GM19043 (cell line): ENCODE measurements at regions not wholly inside any gene's neighbourhood (a gene's known extent, or its start where the extent isn't known, plus 50 kb on each side); places are given as distances from the start of the nearest gene placed in this dataset.

ENCODE experiments used
- ATAC-seq: cut with Tn5 transposase; IDR thresholded peaks from one replicate; pipeline ENCODE4 v1.9.1; 2021; ENCODE audit warnings: low read depth; ENCODE audit not compliant: unreplicated experiment

DNA sequence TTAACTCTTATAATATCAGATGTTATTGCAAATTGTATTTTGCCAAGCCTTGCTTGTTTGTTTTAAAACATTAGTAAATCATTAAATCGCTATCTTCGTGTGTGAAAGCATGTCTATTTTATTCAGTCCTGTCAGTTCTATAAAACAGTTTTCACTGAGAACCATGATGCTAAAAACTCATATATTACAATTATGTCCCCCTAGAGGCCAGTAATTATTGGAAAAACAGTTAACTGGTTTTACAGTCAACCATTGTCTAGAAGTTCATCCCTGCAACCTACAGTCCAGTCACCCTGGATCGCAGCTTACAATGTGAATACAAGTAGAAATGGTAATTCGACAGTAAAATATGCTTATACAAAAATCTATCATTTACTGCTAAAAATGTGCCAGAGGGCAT lies 311.5 kb upstream of the ROBO2 start:
- ATAC-seq = no peak

DNA sequence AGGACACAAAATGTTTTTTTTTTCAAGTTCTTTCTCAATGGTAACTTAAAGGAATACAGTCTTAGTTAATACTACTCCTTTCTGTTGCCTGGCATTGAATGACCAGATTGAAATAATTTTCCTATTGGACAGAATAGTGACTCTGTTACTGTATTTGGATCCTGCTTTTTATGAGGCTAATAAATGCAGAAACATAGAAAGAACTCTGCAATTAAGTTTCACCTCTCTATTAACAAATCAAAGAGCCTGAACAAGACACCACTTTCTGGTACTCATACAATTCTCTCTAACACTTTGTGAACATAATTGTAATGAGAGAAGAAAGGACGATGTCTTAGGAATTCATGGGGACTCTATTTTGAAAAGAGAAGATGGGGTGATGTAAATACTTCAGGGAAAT lies 308.4 kb upstream of the ROBO2 start:
- no peak for ATAC-seq

DNA sequence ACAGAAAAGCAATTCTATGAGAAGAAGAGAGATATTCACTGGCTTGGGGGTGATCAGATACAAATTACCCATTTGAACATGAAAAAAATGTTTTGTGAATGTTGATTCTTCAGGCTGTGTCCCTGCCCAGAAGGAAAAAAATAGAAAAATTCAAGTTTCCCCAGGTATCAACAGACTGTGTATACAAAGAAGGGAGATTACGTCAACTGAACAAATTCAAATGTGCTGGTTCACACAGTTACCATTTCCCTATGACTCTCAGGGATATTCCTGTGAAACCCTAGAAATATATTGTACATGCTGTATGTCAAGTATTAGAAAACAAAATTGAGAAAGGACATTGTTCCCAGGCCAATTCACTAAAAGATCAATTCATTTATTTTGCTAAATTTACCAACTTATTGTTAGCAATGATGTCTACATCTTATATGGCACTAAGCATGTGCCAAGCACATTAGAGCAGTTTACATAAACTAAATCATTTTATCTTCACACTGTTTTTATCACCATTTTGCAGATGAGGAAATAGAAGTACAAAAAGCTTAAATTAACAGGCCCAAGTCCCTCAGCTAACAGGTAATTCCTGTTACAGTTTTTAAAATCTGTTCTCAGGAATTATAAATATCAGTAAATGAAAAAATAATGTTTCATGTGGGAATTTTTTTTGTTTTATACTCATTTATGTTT lies 306.7 kb upstream of the ROBO2 start:
- ATAC-seq = no peak

DNA sequence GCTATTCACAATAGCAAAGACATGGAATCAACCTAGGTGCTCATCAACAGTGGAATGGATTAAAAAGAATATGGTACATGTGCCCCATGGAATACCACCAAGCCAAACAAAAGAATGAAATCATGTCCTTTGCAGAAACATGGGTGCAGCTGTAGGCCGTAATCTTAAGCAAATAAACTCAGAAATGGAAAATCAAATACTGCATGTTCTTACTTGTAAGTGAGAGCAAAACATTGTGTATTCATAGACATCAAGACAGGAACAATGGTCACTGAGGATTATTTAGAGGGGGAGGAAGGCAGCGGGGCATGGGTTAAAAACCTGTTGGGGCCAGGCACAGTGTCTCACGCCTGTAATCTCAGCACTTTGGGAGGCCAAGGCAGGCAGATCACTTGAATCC lies 304.7 kb upstream of the ROBO2 start:
- ATAC-seq = no peak

DNA sequence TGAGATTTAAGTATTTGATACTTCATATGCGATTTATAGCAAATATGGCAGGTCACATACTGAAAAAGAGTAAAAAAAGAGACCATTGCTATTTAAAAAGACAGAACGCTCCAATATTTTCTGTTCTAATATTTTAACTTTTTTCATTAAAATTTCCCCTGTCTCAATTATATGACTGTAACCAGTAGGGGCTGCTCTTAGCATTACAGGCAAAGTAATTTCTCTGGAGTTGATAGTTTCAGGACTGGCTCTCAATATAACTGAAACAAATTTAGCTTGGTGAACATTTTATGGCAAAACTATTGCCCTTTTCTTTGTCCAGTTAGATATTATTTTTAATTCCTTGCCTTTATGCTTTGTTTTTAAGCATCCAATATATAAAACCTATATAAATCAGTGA lies 286.3 kb upstream of the ROBO2 start:
- no peak for ATAC-seq

DNA sequence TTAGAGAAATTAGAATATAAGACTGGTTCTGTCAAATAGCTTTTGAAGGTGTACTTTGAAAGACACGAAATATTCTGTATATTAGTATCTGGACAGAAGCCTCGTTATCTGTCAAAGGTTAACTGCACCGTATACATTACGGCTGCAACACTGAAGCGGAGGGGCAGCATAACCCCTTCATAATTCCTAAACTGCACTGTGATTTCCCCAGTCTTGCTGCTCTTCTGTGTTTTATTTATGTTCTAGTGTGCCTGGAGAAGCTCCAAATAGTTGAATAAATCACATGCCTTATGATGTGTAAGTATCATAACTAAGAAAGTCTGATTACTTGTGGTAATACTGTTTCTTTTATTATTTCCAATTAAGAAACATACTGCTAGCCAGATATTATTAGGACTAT lies 285.7 kb upstream of the ROBO2 start:
- no peak for ATAC-seq

DNA sequence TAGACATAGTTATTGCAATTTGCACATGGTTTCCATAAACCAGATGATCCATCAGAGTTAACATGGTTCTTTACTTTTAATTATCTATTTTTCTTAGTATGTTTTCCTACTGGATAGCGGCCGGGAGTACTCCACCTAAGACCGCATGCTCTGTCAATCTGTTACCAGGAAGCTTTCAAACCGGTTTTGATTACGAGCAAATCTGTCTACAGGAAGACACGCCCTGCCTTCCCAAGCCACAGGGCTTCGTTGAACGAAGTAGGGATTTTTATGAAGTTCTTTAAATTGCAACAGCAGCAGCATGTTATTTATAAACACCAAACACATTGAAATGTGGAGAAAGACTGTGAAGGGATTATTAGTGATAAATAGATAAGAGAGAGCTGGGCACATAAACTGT lies 283.3 kb upstream of the ROBO2 start:
- ATAC-seq = no peak

DNA sequence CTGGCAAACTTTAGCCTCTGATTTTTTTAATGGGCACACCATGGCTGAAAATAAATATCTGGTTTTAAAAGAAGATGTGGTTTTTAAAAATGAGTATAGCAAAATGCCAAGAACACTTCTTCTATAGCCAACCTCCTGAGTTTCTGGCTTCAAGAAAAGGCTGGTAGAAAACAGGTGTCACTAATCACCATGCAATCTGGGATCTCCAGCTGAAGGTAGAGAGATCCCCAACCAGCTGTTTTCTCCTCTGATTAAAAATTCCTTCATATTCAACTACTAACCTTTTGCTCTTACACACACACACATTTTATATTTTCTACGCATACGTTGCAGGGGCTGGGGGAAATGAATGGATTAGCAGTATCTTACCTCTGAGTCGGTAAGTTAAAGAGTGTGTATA lies 279.6 kb upstream of the ROBO2 start:
- ATAC-seq = no peak

DNA sequence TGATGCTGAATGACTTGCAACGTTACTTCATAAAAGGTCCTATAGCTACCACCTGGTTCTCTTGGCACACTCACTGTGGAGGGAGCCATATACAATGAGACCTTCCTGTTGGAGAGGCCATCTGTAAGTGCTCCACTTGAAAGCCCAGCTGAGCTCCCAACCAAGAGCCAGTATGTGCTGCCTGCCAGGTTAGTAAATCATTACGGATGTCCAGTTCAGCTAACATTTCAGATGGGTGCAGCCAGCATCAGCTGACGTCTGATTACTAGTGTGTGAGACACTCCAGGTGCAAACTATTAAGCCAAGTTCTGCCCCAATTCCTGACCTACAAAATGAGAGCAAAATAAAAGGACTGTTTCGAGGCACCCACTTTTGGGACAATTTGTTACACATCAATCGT lies 274.4 kb upstream of the ROBO2 start:
- no peak for ATAC-seq

DNA sequence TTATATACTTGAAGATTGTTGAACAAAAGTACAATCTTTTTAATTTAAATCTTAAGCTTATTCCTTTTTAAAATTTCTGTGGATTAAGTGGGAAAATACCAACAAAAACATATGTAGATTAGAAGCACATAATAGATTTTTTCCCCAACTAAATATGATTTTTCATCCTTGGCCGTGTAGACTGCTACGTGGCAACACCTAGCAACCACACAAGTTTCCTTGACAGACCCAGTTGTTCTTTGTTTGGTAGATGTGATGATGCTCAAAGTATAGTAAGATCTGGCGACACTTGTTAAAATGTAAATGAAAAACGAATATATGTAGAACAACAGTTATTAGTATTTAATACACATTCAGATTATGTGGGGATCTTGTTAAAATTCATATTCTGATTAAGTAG lies 271.0 kb upstream of the ROBO2 start:
- ATAC-seq = no peak

DNA sequence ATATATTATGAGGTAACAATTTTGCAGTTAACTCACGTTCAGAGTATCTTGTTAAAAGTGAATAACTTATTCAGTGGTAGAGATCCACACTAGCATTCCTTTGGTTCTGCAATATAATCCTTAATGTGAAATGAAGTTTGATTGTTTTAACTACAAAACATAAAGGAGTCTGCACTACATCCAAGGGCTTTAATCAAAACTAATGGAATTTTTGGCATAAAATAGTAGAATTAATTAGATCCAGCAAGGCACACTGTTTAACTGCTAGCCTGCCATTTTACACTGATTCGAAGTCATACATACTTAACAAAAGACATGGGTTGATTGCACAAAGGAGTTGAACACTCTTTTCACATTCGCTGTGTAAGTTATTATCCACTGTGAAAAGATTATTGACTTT lies 263.0 kb upstream of the ROBO2 start:
- no peak for ATAC-seq

DNA sequence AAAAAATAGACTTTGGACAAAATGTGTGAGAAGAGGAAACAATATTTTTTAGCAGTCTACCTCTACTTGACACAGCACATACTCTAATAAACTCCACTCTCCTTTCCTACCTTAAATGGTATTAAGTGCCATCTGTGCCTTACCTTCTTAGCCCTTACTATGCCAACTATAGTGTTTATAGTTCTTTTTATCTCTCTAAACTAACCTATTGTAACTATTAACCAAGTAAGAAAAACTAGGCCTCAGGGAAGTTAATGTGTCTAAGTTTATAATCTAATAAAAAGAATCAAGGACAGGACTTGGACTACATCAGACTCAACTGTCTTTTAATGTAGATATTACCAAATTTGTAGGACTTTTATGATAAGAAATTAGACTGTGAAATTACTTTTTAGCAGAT lies 251.7 kb upstream of the ROBO2 start:
- ATAC-seq = no peak

DNA sequence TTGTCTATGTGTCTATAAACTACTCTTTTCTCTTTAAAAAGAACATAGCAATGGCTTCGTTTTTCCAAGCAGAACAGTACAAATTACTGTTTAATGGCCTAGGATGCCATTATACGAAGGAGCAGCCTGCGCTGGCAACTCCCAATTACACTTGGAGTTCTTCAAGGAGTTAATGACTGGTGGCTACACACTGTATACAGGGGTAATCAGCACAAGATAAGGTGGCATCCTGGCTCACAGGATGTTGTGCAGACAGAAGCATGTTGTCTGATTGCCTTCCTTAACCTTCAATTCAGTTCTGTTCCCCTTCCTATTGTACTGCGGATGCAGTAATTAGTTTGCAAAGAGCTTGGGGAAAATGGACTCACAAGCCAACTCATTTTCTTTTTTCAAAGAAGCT lies 250.7 kb upstream of the ROBO2 start:
- no peak for ATAC-seq

DNA sequence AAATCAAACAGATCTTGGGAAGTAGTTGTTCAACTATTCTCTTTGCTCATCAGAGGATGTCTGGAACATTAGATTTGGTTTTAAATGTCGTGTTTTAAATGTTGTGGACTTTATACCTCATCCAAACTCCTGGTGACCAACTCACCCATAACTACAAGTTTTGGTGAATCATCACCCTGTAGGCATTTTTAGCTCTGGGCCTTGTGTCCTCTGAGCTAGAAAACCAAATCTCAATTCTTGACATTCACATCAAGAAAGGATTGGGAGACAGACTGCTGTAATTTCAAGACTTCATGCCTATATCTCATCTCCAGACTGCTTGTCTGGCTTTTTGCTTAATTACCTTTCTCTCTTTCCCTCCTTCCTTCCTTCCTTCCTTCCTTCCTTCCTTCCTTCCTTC lies 228.5 kb upstream of the ROBO2 start:
- no peak for ATAC-seq

DNA sequence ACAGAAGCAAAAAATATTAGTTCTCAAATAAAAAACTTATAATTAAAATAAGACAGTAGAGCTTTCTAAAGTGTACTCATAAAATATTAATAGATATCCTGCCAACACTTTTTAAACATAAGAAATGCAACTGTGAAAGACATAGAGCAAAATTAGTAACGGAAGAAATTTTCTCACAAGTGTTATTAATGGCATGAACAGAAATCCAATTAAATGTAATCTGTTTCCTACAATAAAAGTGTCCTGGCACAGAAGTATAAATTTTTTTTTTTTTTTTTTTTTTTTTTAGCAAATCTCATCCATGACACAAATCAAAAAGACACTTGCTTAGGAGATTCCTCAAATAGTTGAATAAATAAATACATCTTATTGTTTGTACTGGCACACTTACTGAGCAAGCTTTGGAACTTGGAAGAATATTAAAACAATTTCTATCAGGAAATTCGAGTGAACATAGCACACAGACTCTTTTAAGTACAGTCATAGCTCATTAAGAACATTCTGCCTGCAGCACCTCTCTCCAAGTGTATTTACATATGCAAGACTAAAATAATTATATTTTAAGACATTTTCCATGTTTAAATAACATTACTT lies 227.2 kb upstream of the ROBO2 start:
- no peak for ATAC-seq

DNA sequence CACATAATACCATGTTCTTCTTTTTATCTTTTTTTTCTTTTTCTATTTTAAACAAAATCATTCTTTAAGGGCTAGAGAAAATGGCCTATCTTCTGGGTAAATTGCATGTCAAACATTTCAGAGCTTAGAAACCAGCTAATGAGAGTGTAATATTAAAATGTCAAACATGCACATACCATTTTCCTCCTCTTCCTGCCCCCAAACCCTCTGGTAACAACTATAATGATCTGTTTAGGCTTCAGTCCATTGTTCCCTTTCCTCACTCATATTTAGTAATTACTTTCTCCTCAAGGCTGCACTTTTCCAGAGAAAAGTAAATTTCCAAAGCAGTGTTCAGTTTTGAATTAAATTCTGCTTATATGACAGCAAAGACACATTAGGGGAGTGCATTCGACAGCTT lies 224.3 kb upstream of the ROBO2 start:
- no peak for ATAC-seq

DNA sequence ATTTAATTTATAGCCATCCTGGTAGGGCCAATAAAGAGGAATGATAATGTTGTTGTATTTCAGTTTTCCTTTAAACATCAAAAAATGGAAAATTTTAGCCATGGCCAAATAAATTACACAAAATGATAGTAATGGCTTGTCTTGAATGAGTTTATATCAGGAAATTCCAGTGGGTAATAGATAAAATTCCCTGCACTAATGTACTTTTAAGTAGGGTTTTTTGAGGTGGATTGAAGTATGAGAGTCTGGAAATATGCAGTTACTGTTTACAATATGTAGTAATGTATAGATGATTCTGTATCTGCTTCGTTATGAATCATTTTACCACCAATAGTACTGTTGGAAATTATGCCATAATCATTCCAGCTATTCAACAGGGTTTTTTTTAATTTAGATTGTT lies 219.4 kb upstream of the ROBO2 start:
- no peak for ATAC-seq

DNA sequence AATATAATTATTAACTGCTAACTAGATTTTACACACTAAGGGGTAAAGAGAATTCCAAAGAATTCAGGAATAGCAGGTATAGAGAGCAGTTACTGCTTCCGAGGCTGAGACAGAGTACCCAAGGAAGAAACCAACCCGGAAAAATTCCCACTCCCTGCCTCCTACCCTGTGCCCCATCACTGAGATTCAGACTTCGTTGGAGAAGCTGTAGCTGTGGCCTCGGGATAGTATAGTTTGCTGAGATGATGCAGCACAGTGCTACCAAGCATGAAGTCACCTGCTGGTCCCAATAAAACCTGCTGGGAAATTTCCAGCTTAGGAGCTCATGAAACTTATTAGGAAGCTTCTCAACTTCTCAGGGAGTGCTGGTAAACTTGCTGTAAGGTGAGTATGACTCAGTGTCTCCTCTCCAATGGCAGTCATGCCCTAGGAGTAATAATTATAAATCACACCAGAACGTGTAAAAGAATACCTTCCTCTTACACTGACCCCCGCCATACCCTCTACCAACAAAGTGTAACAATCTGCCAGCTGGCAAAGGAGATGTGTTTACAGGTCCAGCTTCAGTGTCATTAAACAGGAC lies 215.2 kb upstream of the ROBO2 start:
- ATAC-seq = no peak

DNA sequence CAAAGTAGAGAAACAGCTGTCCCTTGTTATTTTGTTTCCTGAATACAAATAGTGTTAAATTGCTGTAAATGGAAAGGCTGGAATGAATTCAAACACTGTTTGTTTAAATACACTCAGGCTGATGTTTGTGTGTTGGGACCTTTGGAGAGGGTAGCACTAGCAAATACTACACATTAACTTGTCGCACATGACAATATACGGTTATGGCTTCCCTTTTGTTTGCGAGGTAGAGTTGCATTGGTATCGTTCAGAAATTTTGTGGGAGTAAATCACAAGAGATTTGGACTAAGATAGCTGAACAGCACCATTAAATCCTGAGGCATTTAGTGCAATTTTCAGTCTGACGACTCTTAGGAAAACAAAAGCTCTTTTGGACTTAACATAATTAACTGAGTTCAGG lies 213.0 kb upstream of the ROBO2 start:
- ATAC-seq = no peak

DNA sequence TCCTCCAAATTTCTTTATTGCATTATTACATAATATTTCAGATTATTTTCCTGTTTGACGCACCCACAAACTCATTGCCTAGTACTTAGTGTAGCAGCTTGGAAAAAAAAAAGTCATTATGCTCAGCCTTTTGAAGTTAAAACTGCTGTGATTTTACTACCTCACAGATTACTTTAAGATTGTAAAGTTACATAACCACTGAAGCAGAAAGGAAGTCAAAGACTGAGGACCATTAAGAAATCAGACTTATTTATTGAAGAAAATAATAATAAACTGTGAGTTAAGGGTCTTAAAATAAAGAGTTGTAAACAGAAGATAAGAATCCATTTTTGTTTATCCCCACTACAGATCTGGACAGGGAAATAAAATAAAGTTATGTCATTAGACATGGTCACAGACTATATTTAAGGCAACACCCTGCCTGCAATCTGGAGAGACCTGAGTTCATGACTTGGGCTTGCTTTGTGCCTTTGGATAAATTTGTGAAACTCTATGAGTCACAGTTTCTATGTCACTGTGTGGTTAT lies 212.1 kb upstream of the ROBO2 start:
- ATAC-seq = no peak

DNA sequence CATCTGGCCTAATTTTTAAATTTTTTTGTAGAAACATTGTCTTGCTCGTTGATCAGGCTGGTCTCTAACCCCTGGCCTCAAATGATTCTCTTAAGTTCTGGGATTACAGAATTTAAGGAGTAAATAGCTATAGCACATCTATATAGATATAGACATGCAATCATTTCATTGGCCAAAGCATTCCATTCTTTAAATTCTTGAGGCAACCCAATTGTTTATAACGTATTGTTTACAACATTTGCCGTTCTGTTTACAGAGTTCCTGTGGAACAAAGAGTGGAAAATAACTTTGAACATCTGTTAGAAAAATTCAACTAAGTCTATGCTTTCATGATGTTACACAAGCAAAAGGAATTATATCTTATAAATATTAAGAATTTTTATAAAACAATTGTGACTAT lies 205.2 kb upstream of the ROBO2 start:
- ATAC-seq = no peak

DNA sequence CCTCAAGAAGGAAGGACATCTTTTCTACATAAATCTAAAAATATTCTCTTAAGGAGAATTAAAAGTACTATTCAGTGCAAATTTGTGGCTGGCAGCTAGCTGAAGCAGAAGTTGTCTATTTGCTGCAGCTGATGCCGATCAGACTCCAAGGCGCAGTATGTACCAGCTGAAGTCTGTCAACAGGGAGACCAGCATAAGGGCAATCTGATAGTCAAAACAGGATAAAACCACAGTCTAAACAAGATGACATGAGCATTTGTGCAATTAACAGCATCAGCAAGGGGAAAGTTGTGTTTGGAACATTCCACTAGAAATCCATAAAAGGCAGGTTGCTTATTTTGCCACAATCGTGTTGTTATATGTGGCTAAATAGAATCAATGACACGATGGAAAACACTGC lies 198.2 kb upstream of the ROBO2 start:
- ATAC-seq = no peak
